COR-L47 (cell line): ENCODE measurements at regions not wholly inside any gene's neighbourhood (a gene's known extent, or its start where the extent isn't known, plus 50 kb on each side); places are given as distances from the start of the nearest gene placed in this dataset.

Experiments
- DNase-seq: peaks from one replicate; lab custom pipeline; 2025; lab: John Stamatoyannopoulos, UW

DNA sequence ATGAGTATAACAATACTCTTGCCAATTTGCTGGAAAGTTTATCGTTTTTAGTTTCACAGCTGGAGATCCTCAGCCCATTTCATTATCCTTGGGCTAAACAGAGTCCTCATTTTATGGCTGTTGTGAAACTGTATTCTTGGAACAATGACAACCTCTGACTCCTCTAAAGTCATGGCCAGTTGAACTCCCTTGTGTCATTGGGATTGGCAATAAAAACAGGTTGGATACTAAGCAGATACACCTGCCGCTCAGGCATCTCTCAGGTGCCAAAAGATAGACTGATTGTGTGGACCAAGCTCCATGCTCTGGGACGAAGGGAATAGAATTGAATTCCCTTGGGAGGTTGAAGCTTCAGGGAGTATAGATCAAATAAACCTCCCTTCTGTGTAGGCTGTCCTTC, 182.2 kb downstream of the WDR11 start:
- DNase-seq: no peak

GRCh38 chr10:121036431-121036830, 185.3 kb downstream of the WDR11 start:
- no peak for DNase-seq

GRCh38 chr10:121041499-121041898, 190.3 kb downstream of the WDR11 start:
- no peak for DNase-seq

DNA sequence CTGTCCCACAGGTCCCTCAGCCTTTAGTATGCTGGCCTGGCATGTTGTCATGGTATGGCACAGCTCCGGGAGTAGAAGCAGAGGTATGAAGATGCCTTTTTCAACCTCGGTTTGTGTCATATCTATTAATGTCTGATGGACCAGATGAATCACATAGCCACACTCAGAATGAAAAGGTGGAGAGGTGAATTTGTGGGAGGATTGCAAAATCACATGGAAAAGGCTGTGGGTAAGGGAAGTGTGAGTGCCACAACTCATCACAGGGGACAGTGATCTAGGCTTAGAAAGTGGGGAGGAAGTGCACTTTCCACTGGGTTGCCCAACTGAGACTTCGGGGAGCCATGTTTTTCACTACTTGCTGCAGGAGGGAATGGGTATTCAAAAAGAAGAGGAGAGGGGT, 190.7 kb downstream of the WDR11 start:
- DNase-seq: no peak

- DNase-seq: no peak
Measured at GRCh38 chr10:121042342-121042741, 191.2 kb downstream of the WDR11 start.

DNA sequence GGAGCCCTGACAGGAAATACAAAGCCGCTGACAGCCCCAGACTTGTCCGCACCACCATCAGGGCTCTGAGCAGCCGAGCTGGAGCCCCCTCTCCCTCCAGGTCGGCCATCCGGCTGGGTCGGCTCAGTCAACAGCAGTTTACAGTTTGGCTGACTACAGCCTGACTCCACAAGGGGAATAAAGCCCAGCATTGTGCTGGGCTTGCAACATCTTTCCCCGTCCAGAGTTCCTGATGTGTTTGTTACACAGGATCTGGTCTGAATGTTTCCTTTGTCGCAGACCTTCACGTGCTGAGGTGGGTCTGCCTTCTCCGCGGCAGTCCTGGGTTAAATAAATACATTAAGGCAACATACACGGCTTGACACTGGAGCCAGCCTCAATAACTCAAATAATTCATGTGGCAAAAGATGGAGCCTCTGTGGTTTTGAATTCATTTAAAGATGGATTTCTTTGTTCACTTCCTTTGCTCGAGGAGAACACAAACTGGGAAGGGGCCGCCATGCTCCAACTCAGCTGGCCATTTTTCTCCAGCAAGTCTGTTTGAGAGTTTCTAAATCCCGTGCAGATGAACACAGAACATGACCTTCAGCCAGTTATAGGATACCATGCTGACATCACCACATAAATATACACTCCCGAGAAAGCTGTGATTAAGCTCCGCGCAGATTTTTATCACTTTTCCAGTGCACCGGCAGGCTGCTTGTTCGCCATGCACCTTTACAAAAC, 192.1 kb downstream of the WDR11 start:
- DNase-seq: no peak

GRCh38 chr10:121048749-121049148, 197.6 kb downstream of the WDR11 start:
- no peak for DNase-seq

GRCh38 chr10:121049489-121049888, 198.3 kb downstream of the WDR11 start:
- DNase-seq: no peak

GRCh38 chr10:121049923-121050322, 198.8 kb downstream of the WDR11 start:
- DNase-seq: no peak

- no peak for DNase-seq
Measured at GRCh38 chr10:121051171-121051570, 200.0 kb downstream of the WDR11 start.

- DNase-seq: no peak
Measured at GRCh38 chr10:121051696-121052279, 200.6 kb downstream of the WDR11 start.

DNA sequence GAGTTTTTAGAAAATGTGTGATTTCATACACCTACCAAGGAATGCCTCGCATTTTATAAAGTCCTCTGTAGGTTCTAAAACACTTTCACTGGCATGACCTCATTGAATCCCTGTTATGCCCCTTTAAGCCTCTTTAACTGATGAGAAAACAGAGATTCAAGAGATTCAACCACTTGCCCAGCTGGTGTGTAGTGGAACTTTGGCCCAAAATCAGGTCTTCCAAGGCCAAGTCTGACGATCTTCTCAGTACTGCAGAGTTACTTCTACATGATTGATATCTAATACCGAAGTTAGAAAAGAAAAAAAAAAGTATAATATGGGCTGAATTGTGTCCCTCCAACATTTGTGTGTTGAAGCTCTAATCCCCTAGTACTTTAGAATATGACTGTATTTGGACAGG, 202.0 kb downstream of the WDR11 start:
- DNase-seq: no peak

GRCh38 chr10:121054874-121055273, 203.7 kb downstream of the WDR11 start:
- DNase-seq: no peak

DNA sequence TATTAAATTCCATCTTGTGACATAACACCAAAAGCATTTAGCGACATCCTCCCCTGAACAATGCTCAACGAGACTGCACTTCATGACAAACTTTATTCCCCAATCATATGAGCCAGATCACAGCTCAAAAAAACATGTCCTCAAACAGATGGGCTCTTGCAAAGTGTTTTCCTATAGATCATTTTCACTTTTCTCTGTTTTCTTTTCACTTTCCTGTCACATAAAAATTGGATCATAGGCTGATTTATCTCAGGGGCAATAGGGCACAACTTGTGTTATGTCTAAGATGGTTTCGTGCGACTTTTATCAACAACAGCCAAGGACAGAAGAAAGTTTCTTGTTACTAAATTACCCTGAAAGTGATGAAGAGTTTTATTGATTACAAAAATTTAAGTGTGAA, 206.1 kb downstream of the WDR11 start:
- no peak for DNase-seq

DNA sequence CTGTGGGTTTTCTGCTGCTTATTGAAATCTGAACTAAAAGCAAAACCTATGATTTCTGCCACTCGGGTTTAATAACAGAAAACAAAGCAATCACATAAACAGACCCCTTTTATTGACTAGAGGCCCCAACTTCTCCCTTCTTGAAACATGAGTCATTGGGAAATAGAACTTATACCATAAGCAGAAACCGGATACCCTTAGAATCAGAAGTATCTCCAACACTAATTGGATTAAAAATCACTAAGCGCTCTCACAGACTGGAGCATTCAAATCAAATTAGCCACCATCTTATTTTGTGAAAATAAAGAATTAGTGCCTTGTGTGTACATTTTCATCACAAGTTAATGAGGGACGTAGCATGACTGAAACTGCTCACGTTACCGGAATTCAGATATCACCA, 206.9 kb downstream of the WDR11 start:
- DNase-seq: no peak

DNA sequence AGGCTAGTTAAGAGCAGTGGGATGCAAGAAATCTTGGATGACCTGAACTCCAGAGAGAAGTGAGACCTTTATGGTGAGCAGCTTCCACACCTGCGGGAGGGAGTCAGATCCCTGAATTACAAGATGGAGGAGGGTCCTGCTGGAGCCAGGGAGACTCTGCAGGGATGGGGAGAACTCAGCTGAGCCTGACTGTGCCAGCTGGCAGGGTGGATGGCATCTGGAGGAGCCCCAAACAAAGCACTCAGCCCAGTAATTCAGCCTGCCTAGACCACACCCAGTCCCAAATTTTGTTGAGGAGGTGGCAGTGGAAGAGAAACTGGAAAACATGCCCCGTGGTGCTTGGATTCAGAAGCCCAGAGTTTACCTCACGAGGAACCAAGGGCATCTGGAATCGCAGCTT, 208.2 kb downstream of the WDR11 start:
- DNase-seq: no peak

DNA sequence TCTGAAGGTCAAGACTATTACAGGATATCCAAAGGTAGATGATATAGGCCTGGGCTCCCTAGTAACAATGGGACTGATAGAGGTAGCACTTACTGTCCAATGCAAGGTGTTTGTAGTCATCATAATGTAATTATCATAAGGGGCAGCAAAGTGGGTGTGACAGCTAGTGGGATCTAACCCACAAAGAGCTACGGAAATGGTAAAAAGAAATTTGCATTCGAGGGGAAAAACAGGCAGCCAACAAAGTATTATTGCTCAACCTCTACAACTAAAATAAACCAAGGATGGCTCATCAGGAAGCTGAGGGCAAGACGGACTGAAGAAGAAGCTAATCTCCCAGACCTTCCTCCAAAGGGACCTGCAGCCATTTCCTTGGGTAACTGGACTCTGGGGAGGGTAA, 211.0 kb downstream of the WDR11 start:
- DNase-seq: no peak

DNA sequence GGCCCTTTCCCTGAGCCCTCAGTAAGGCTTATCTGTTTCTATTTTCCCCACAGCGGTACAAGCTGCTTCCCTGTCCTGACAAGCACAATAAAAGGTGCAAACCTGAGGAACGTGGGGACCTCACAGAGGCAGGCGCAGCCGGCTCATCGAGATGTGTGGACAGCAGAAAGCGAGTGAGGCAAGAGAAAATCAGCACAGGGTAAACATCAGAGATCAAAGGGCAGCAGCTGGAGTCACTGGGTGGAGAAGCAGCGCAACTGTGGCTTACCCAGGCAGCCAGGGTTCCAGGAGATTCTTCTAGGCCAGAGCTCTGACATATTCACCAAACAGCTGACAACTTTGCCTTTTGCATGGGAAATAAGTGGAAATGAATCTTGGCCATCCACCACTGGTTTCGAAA, 212.6 kb downstream of the WDR11 start:
- no peak for DNase-seq

DNA sequence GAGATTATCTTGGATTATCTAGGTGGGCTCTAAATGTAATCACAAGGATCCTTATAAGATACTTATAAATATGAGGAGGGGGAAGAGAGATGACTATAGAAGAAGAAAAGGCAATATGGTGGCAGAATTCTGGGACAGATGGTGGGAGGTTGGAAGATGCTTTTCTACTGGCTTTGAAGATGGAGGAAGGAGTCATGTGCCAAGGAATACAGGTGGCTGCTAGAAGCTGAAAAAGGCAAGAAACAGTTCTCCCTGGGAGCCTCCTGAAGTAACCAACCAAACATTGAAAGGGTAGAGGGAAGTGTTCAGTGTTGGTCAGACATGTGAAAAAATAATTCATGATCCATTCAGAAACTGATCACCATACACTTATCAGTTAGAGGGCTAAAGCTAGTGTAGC, 213.3 kb downstream of the WDR11 start:
- no peak for DNase-seq

- no peak for DNase-seq
Measured at GRCh38 chr10:121065330-121065729, 214.2 kb downstream of the WDR11 start.

DNA sequence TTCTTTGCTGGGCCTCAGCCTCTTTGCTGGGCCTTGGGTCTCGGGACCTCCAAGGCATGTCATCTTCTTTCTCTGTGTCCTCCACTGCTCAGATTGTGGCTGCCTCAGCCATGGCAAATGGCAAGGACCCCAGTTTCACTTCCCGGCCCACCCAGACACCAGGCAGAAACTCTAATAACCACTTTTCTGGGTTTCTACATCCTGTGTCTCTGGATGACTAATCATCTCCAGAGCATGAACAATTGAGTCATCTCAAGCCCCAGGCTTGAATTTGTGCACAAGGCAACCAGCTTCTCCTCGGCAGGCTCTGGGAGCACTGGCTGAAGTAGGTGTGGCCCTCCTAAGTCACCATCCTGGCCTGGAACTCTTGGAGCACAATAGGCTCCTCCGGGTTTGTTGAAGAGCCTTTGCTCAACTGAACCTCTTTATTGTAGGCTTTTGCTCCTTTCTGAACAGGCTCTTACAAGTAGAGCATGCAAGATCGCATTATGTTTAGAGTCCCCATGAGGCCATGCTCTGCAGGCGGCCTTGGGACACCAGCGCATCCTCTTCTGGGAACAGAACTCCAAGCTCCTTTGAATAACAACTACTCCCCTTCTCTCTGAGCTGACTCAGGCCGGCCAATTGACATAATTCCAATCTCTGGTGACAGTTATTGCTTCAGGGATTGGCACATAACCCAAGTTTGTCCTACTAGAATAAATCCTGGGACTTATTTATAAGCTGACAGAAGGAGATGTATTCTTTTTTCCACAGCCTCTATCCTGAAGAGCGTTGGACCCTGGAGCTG, 218.1 kb downstream of the WDR11 start:
- DNase-seq: no peak

DNA sequence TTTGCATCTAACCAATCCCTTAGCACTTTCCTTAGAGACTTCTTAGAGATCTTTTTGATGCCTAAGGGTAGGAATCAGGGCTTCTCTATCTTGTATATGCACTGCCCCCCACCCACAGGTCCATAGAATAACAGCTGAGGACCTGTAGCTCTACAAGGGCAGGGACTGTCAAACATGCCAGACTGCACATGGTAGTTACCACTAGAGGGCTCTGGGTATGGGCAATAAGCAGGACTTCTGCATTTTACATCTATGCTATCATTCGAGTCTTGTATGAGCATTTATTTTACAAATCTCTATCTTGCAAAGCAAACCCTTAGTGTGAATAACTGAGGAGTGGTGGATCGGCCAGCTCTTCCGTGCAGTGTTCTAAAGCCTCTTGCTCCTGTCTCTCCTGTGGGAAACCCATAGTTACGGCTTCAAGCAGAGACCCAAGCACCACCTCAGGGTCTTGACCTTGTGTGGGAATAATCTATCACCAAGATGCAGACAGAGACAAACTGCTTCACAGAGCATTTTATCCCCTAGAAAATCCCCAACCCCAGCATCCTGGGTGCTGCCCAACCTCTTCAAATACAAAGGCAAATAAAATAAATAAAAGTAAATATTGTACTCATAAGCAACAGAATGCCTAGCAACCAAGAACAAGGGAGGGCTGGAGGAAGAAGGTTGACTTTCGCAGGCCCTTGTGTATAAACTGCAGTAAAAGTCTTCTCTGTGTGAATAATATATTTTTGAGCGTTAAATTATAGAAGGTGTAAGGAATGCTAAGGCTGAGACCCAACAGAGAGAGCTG, 219.3 kb downstream of the WDR11 start:
- DNase-seq: no peak
